A673 (cell line): ENCODE measurements at regions not wholly inside any gene's neighbourhood (a gene's known extent, or its start where the extent isn't known, plus 50 kb on each side); places are given as distances from the start of the nearest gene placed in this dataset.

Experiments used
- BruUV-seq: library from RNA; stranded (reverse); fragments of 400-500 nt; replicated peaks from 2 replicates; lab custom pipeline; 2021; lab: Mats Ljungman, UMichigan
- CTCF ChIA-PET: fragments of 300-600 bp; sonication (Branson Sonifier 250); formaldehyde crosslinking; loops from one replicate; lab custom pipeline; 2022; ENCODE audit warnings: antibody characterized with exemption; lab: Charles Lee
- POLR2A ChIA-PET: fragments of 300-600 bp; sonication (Branson Sonifier 250); formaldehyde crosslinking; loops from one replicate; lab custom pipeline; 2022; ENCODE audit warnings: antibody characterized with exemption; ENCODE audit not compliant: low non-redundant PET; lab: Charles Lee
- DNase-seq: peaks from one replicate; pipeline ENCODE4 v3.0.0-alpha.2; 2015; ENCODE audit warnings: low spot score
- H3K27ac ChIP-seq: fragments of 200-600 bp; sonication (generic); 2 replicates; pipeline ENCODE4 v1.5.1; 2016; ENCODE audit warnings: mixed run types, low read depth, mild to moderate bottlenecking, mixed read lengths, antibody characterized with exemption, low read length; ENCODE audit not compliant: poor library complexity, severe bottlenecking
- H3K27me3 ChIP-seq: fragments of 200-600 bp; sonication (generic); replicated peaks from 2 replicates; pipeline ENCODE4 v1.6.1; 2017; ENCODE audit warnings: mixed run types, low read depth, mild to moderate bottlenecking, mixed read lengths, antibody characterized with exemption, low read length; ENCODE audit not compliant: insufficient read depth, poor library complexity
- H3K36me3 ChIP-seq: fragments of 200-600 bp; sonication (generic); 2 replicates; pipeline ENCODE4 v1.6.1; 2016; ENCODE audit warnings: mixed run types, mild to moderate bottlenecking, mixed read lengths, antibody characterized with exemption, low read length; ENCODE audit not compliant: insufficient read depth, poor library complexity, severe bottlenecking
- H3K4me1 ChIP-seq: fragments of 200-600 bp; sonication (generic); 2 replicates; pipeline ENCODE4 v1.6.1; 2017; ENCODE audit warnings: mixed run types, mild to moderate bottlenecking, mixed read lengths, antibody characterized with exemption, low read length; ENCODE audit not compliant: insufficient read depth, poor library complexity, severe bottlenecking
- H3K4me3 ChIP-seq: fragments of 200-600 bp; sonication (generic); 2 replicates; pipeline ENCODE4 v1.5.1; 2016; ENCODE audit warnings: low read depth, mixed run types, mild to moderate bottlenecking, mixed read lengths, low read length; ENCODE audit not compliant: poor library complexity, severe bottlenecking
- H3K9me3 ChIP-seq: fragments of 200-600 bp; sonication (generic); 2 replicates; pipeline ENCODE4 v1.6.1; 2016; ENCODE audit warnings: mixed run types, low read depth, mild to moderate bottlenecking, mixed read lengths, antibody characterized with exemption, low read length; ENCODE audit not compliant: poor library complexity, severe bottlenecking
- EZH2 ChIP-seq: fragments of 200-600 bp; sonication (generic); IDR thresholded peaks from 2 replicates; pipeline ENCODE4 v1.6.1; 2017; ENCODE audit warnings: borderline replicate concordance, low read depth, mild to moderate bottlenecking, mixed read lengths, antibody characterized with exemption, low read length; ENCODE audit not compliant: poor library complexity, severe bottlenecking
- intact Hi-C: fragments of 100-400 bp; cut with micrococcal nuclease; formaldehyde crosslinking; loops from one replicate; pipeline ENCODE4 v1.10.0; 2022; ENCODE audit not compliant: unreplicated experiment
- TF ChIP-seq, protein P1 (sequence below): fragments of 300-800, 200-600 bp; sonication (generic); conservative IDR thresholded peaks from 2 replicates; pipeline ENCODE4 v1.5.1; 2017; ENCODE audit warnings: low read depth, mild to moderate bottlenecking, antibody characterized with exemption, low read length, moderate library complexity, mixed read lengths

DNA sequence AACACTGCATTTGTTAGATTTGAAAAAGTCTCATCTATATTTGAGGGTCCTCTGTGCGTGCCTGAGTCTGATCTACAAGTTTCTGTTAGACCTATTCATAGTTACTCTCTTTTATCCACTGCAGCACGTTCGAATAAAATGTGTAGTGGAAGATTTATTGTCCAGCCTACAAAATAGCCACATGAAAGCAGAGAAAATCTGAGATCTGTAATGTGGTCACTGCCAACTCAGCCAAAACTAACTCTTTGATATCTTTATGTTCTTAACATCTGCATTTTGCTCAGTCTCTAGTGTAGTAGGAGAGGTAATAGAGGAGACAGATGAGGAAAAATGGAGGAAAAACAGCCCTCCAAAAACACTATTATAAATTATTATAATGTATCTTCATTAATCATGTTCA, 354.0 kb downstream of the NPR3 start:
- CTCF ChIA-PET: no interaction called here
- Histone ChIP-seq H3K27ac (no peak overlapping the region), H3K9me3 (no peaks in the 10 kb centered on the region), H3K4me3 (no peak overlapping the region), H3K27me3 (no peaks in the 10 kb centered on the region), H3K4me1 (no peaks in the 10 kb centered on the region), H3K36me3 (no peaks in the 10 kb centered on the region)
- BruUV-seq: no TSS peak
- intact Hi-C loops: no loop called here
- POLR2A ChIA-PET: no interaction called here
- no peak for DNase-seq
- TF ChIP-seq, protein P1, sequence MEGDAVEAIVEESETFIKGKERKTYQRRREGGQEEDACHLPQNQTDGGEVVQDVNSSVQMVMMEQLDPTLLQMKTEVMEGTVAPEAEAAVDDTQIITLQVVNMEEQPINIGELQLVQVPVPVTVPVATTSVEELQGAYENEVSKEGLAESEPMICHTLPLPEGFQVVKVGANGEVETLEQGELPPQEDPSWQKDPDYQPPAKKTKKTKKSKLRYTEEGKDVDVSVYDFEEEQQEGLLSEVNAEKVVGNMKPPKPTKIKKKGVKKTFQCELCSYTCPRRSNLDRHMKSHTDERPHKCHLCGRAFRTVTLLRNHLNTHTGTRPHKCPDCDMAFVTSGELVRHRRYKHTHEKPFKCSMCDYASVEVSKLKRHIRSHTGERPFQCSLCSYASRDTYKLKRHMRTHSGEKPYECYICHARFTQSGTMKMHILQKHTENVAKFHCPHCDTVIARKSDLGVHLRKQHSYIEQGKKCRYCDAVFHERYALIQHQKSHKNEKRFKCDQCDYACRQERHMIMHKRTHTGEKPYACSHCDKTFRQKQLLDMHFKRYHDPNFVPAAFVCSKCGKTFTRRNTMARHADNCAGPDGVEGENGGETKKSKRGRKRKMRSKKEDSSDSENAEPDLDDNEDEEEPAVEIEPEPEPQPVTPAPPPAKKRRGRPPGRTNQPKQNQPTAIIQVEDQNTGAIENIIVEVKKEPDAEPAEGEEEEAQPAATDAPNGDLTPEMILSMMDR: no peak
- TF ChIP-seq EZH2: no peak

DNA sequence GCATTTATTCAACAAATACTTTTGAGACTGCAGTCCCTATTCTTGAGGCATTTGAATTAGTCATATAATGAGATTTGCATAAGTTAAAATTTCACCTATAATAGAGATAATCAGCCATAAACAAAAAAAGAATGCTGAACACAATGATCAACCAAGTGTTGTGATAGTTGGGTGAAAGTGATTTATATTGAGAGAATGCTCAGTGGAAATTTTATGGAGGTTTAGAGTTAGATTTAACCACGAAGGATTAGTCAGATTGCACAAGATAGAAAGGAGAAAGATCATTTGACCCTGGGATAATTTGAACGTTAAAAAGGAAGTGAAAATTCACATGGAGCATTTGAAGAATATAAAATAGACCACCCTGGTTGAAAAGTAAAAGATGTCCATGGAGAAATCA, 356.2 kb downstream of the NPR3 start:
- Histone ChIP-seq H3K9me3 (no peaks in the 10 kb centered on the region), H3K4me1 (no peaks in the 10 kb centered on the region), H3K36me3 (no peaks in the 10 kb centered on the region), H3K27ac (no peak overlapping the region), H3K27me3 (no peaks in the 10 kb centered on the region), H3K4me3 (no peak overlapping the region)
- no peak for TF ChIP-seq EZH2
- TF ChIP-seq, protein P1: no peak
- DNase-seq: no peak
- intact Hi-C loops: no loop called here
- BruUV-seq: no TSS peak
- POLR2A ChIA-PET: no interaction called here
- CTCF ChIA-PET: no interaction called here

DNA sequence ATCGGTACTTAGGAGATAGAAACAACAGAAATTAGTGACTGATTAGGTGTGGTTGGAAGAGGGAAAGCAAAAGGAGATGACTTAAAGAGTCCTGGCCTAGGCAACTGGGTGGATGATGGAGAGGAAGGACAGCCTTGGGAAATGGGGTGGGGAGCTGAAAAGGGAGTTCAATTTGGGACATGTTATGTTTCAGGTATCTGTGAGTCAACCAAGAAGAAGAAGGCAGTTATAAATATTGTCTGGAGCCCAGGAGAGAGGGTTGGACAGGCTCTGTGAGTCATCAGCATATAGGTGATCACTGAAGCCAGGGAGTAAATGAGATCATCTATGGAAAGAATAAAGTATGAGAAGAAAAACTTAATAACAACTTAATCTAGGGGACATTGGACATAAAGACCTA, 357.7 kb downstream of the NPR3 start:
- H3K4me1 ChIP-seq: no peaks in the 10 kb centered on the region
- no peak overlapping the region for H3K4me3 ChIP-seq
- no peak for DNase-seq
- intact Hi-C loops: no loop called here
- H3K27me3 ChIP-seq: no peaks in the 10 kb centered on the region
- BruUV-seq: no TSS peak
- no peaks in the 10 kb centered on the region for H3K9me3 ChIP-seq
- POLR2A ChIA-PET: no interaction called here
- CTCF ChIA-PET: no interaction called here
- H3K27ac ChIP-seq: no peak overlapping the region
- H3K36me3 ChIP-seq: no peaks in the 10 kb centered on the region
- TF ChIP-seq, protein P1: no peak
- TF ChIP-seq EZH2: no peak

DNA sequence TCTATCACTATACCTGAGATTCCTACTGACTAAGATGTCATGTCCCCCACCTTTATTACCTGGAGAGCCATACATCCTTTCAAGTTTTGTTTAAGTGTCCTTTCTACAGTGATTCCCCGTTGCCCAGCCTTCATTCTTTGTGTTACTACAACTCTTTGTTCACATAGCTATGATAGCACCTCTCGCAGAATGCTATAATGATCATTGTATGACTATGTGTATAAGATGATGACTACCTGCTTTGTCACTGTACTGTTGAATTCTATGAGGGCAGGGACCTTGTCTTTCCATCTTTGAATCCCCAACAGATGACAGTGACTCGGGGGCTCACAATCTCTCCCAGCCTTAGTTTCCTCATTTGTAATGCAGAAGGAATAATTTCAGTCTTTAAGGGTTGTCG, 361.2 kb downstream of the NPR3 start:
- TF ChIP-seq, protein P1: no peak
- no peak for TF ChIP-seq EZH2
- no TSS peak for BruUV-seq
- no peak overlapping the region for H3K4me3 ChIP-seq
- ChIA-PET CTCF (no interaction called here), POLR2A (no interaction called here)
- no peaks in the 10 kb centered on the region for H3K27me3 ChIP-seq
- intact Hi-C loops: no loop called here
- no peaks in the 10 kb centered on the region for H3K4me1 ChIP-seq
- H3K9me3 ChIP-seq: no peaks in the 10 kb centered on the region
- DNase-seq: no peak
- no peaks in the 10 kb centered on the region for H3K36me3 ChIP-seq
- no peak overlapping the region for H3K27ac ChIP-seq
